AG09309 (cell line): ENCODE measurements at regions not wholly inside any gene's neighbourhood (a gene's known extent, or its start where the extent isn't known, plus 50 kb on each side); places are given as distances from the start of the nearest gene placed in this dataset.

ENCODE experiments used
- DNase-seq: peaks from one replicate; pipeline ENCODE4 v3.0.0-alpha.2; 2010; ENCODE audit warnings: low read depth
- H3K4me3 ChIP-seq: 2 replicates; pipeline ENCODE4 v1.5.1; 2011; ENCODE audit warnings: mild to moderate bottlenecking, low read depth, low read length, moderate library complexity; ENCODE audit not compliant: control insufficient read depth
- CTCF ChIP-seq: IDR thresholded peaks from 2 replicates; pipeline ENCODE4 v1.5.1; 2011; ENCODE audit warnings: mild to moderate bottlenecking, low read depth, low read length, inconsistent platforms; ENCODE audit not compliant: insufficient read depth, control insufficient read depth; ENCODE audit errors: missing control alignments

- no peak for TF ChIP-seq CTCF
- no peak for DNase-seq
- H3K4me3 ChIP-seq, result no peak overlapping the region
These were observed 106.0 kb downstream of the RPS29 start for GRCh38 chr14:49480053-49480760.

GRCh38 chr14:49479432-49479831 is 106.7 kb downstream of the RPS29 start:
- TF ChIP-seq CTCF, result no peak
- no peak overlapping the region for H3K4me3 ChIP-seq
- DNase-seq, result no peak

GRCh38 chr14:49478784-49479183 is 107.4 kb downstream of the RPS29 start:
- DNase-seq, result no peak
- no peak for TF ChIP-seq CTCF

GRCh38 chr14:49467091-49467490 is 119.1 kb downstream of the RPS29 start:
- TF ChIP-seq CTCF, result no peak
- DNase-seq, result no peak
- H3K4me3 ChIP-seq, result no peak overlapping the region

More at GRCh38 chr14:49478784-49479183, 107.4 kb downstream of the RPS29 start:
- no peak overlapping the region for H3K4me3 ChIP-seq

- no peak overlapping the region for H3K4me3 ChIP-seq
- TF ChIP-seq CTCF, result no peak
- no peak for DNase-seq
These were observed 121.3 kb downstream of the RPS29 start for GRCh38 chr14:49464885-49465284.

- H3K4me3 ChIP-seq, result no peak overlapping the region
These were observed 123.0 kb downstream of the RPS29 start for GRCh38 chr14:49463146-49463545.

More at GRCh38 chr14:49463146-49463545, 123.0 kb downstream of the RPS29 start:
- TF ChIP-seq CTCF, result no peak
- DNase-seq, result no peak
